Activated naive CD4-positive, alpha-beta T cell treated with anti-CD3 and anti-CD28 coated beads, Interleukin-2, amount 50 U/mL, for 24 hours (primary cell): ENCODE measurements at regions not wholly inside any gene's neighbourhood (a gene's known extent, or its start where the extent isn't known, plus 50 kb on each side); places are given as distances from the start of the nearest gene placed in this dataset.
"Not testable (repeated sequence)": the region's sequence is repeated elsewhere in the genome, so short reads cannot be mapped to it uniquely, and the experiment has no call there.

ENCODE experiments used
- H3K27ac Mint-ChIP-seq: one replicate; pipeline ENCODE4 v1.8.0; 2021; ENCODE audit warnings: mild to moderate bottlenecking, mixed read lengths
- H3K27me3 Mint-ChIP-seq: one replicate; pipeline ENCODE4 v1.8.0; 2021; ENCODE audit warnings: mixed read lengths
- H3K36me3 Mint-ChIP-seq: one replicate; pipeline ENCODE4 v1.8.0; 2021; ENCODE audit warnings: mixed read lengths
- H3K4me1 Mint-ChIP-seq: one replicate; pipeline ENCODE4 v1.8.0; 2021; ENCODE audit warnings: mixed read lengths
- H3K4me3 Mint-ChIP-seq: one replicate; pipeline ENCODE4 v1.8.0; 2021; ENCODE audit warnings: mild to moderate bottlenecking, mixed read lengths
- H3K9me3 Mint-ChIP-seq: one replicate; pipeline ENCODE4 v1.8.0; 2021; ENCODE audit warnings: mixed read lengths

GRCh38 chr4:158958489-158959270, 144.2 kb upstream of the RAPGEF2 start:
- H3K4me3 Mint-ChIP-seq, result no peak overlapping the region

GRCh38 chr4:158962393-158962792, 140.5 kb upstream of the RAPGEF2 start:
- H3K4me1 Mint-ChIP-seq, result no peaks in the 10 kb centered on the region
- H3K27me3 Mint-ChIP-seq, result peaks cover 2% of the 10 kb centered on the region
- no peak overlapping the region for H3K27ac Mint-ChIP-seq
- H3K36me3 Mint-ChIP-seq, result no peaks in the 10 kb centered on the region
- peaks cover 5% of the 10 kb centered on the region for H3K9me3 Mint-ChIP-seq
- H3K4me3 Mint-ChIP-seq, result no peak overlapping the region

More at GRCh38 chr4:158958489-158959270, 144.2 kb upstream of the RAPGEF2 start:
- Mint-ChIP-seq H3K9me3 (no peaks in the 10 kb centered on the region), H3K36me3 (no peaks in the 10 kb centered on the region), H3K4me1 (no peaks in the 10 kb centered on the region), H3K27ac (no peak overlapping the region), H3K27me3 (peaks cover 2% of the 10 kb centered on the region)

- not testable (repeated sequence) for H3K27me3 Mint-ChIP-seq, H3K4me1 Mint-ChIP-seq, H3K36me3 Mint-ChIP-seq, H3K9me3 Mint-ChIP-seq, H3K27ac Mint-ChIP-seq, H3K4me3 Mint-ChIP-seq
Observed at GRCh38 chr4:158963282-158963681, 139.6 kb upstream of the RAPGEF2 start.

GRCh38 chr4:158964114-158964727, 138.7 kb upstream of the RAPGEF2 start:
- H3K4me3 Mint-ChIP-seq, result no peak overlapping the region
- no peak overlapping the region for H3K27ac Mint-ChIP-seq
- peaks cover 5% of the 10 kb centered on the region for H3K9me3 Mint-ChIP-seq
- no peaks in the 10 kb centered on the region for H3K36me3 Mint-ChIP-seq
- peaks cover 6% of the 10 kb centered on the region for H3K27me3 Mint-ChIP-seq
- H3K4me1 Mint-ChIP-seq, result no peaks in the 10 kb centered on the region

GRCh38 chr4:158964728-158965124, 138.2 kb upstream of the RAPGEF2 start:
- H3K36me3 Mint-ChIP-seq, result no peaks in the 10 kb centered on the region
- peaks cover 6% of the 10 kb centered on the region for H3K27me3 Mint-ChIP-seq
- H3K9me3 Mint-ChIP-seq, result peaks cover 5% of the 10 kb centered on the region
- H3K4me1 Mint-ChIP-seq, result no peaks in the 10 kb centered on the region
- H3K4me3 Mint-ChIP-seq, result no peak overlapping the region
- no peak overlapping the region for H3K27ac Mint-ChIP-seq

- Mint-ChIP-seq H3K36me3 (no peaks in the 10 kb centered on the region), H3K4me3 (no peak overlapping the region), H3K4me1 (no peaks in the 10 kb centered on the region), H3K27ac (no peak overlapping the region), H3K27me3 (peaks cover 6% of the 10 kb centered on the region), H3K9me3 (peaks cover 5% of the 10 kb centered on the region)
Observed at GRCh38 chr4:158965226-158965625, 137.7 kb upstream of the RAPGEF2 start.

GRCh38 chr4:158966091-158966490, 136.8 kb upstream of the RAPGEF2 start:
- Mint-ChIP-seq H3K27me3 (peaks cover 6% of the 10 kb centered on the region), H3K27ac (no peak overlapping the region), H3K4me3 (no peak overlapping the region), H3K9me3 (peaks cover 5% of the 10 kb centered on the region), H3K4me1 (no peaks in the 10 kb centered on the region), H3K36me3 (no peaks in the 10 kb centered on the region)

GRCh38 chr4:158968961-158969360, 133.9 kb upstream of the RAPGEF2 start:
- H3K4me3 Mint-ChIP-seq, result no peak overlapping the region
- no peaks in the 10 kb centered on the region for H3K36me3 Mint-ChIP-seq
- H3K27ac Mint-ChIP-seq, result no peak overlapping the region
- H3K4me1 Mint-ChIP-seq, result no peaks in the 10 kb centered on the region
- peaks cover 3% of the 10 kb centered on the region for H3K27me3 Mint-ChIP-seq
- peaks cover 5% of the 10 kb centered on the region for H3K9me3 Mint-ChIP-seq

- H3K27me3 Mint-ChIP-seq, result peaks cover 3% of the 10 kb centered on the region
Observed at GRCh38 chr4:158970812-158971211, 132.1 kb upstream of the RAPGEF2 start.

GRCh38 chr4:158974438-158974837, 128.4 kb upstream of the RAPGEF2 start:
- H3K9me3 Mint-ChIP-seq, H3K4me1 Mint-ChIP-seq, H3K4me3 Mint-ChIP-seq, H3K27ac Mint-ChIP-seq, H3K27me3 Mint-ChIP-seq, H3K36me3 Mint-ChIP-seq: not testable (repeated sequence)

More at GRCh38 chr4:158970812-158971211, 132.1 kb upstream of the RAPGEF2 start:
- Mint-ChIP-seq H3K36me3 (no peaks in the 10 kb centered on the region), H3K4me1 (no peaks in the 10 kb centered on the region), H3K4me3 (no peak overlapping the region), H3K9me3 (no peaks in the 10 kb centered on the region), H3K27ac (no peak overlapping the region)

GRCh38 chr4:158980711-158981110, 122.2 kb upstream of the RAPGEF2 start:
- not testable (repeated sequence) for H3K4me1 Mint-ChIP-seq, H3K9me3 Mint-ChIP-seq, H3K36me3 Mint-ChIP-seq, H3K27ac Mint-ChIP-seq, H3K4me3 Mint-ChIP-seq
- peaks cover 11% of the 10 kb centered on the region for H3K27me3 Mint-ChIP-seq

- H3K4me3 Mint-ChIP-seq, result no peak overlapping the region
- H3K4me1 Mint-ChIP-seq, result no peaks in the 10 kb centered on the region
- no peak overlapping the region for H3K27ac Mint-ChIP-seq
- no peaks in the 10 kb centered on the region for H3K9me3 Mint-ChIP-seq
- peaks cover 1% of the 10 kb centered on the region for H3K27me3 Mint-ChIP-seq
- no peaks in the 10 kb centered on the region for H3K36me3 Mint-ChIP-seq
Observed at GRCh38 chr4:158991534-158992155, 111.2 kb upstream of the RAPGEF2 start.

GRCh38 chr4:158993891-158994290, 109.0 kb upstream of the RAPGEF2 start:
- H3K27me3 Mint-ChIP-seq, result peaks cover 1% of the 10 kb centered on the region
- H3K4me3 Mint-ChIP-seq, result no peak overlapping the region
- H3K36me3 Mint-ChIP-seq, result no peaks in the 10 kb centered on the region
- no peak overlapping the region for H3K27ac Mint-ChIP-seq
- no peaks in the 10 kb centered on the region for H3K9me3 Mint-ChIP-seq
- H3K4me1 Mint-ChIP-seq, result no peaks in the 10 kb centered on the region

GRCh38 chr4:158995040-158995439, 107.8 kb upstream of the RAPGEF2 start:
- Mint-ChIP-seq H3K9me3 (no peaks in the 10 kb centered on the region), H3K27ac (no peak overlapping the region), H3K27me3 (peaks cover 1% of the 10 kb centered on the region), H3K4me3 (no peak overlapping the region), H3K4me1 (no peaks in the 10 kb centered on the region), H3K36me3 (no peaks in the 10 kb centered on the region)

- Mint-ChIP-seq H3K27me3 (peaks cover 1% of the 10 kb centered on the region), H3K4me3 (no peak overlapping the region), H3K27ac (no peak overlapping the region), H3K4me1 (no peaks in the 10 kb centered on the region), H3K9me3 (no peaks in the 10 kb centered on the region), H3K36me3 (no peaks in the 10 kb centered on the region)
Observed at GRCh38 chr4:158995965-158996364, 106.9 kb upstream of the RAPGEF2 start.

- H3K4me3 Mint-ChIP-seq, result no peak overlapping the region
- H3K27ac Mint-ChIP-seq, result no peak overlapping the region
- H3K4me1 Mint-ChIP-seq, result no peaks in the 10 kb centered on the region
- no peaks in the 10 kb centered on the region for H3K9me3 Mint-ChIP-seq
- peaks cover 1% of the 10 kb centered on the region for H3K27me3 Mint-ChIP-seq
- H3K36me3 Mint-ChIP-seq, result no peaks in the 10 kb centered on the region
Observed at GRCh38 chr4:158996669-158997074, 106.2 kb upstream of the RAPGEF2 start.
